Lower lobe of right lung (tissue), 2 donors: ENCODE measurements at regions not wholly inside any gene's neighbourhood (a gene's known extent, or its start where the extent isn't known, plus 50 kb on each side); places are given as distances from the start of the nearest gene placed in this dataset.

Experiments used
- ATAC-seq, 2 donors: fragments of 200-7000 bp; cut with Tn5 transposase; one replicate each; pipeline ENCODE4 v1.9.1; 2020 to 2022; ENCODE audit warnings: mild to moderate bottlenecking in 2 of 2, moderate library complexity in 2 of 2
- DNase-seq: peaks from one replicate; pipeline ENCODE4 v3.0.0-alpha.2; 2020
- H3K27ac ChIP-seq: fragments of 200-600 bp; one replicate; pipeline ENCODE4 v1.8.0; 2022
- H3K27me3 ChIP-seq: fragments of 200-600 bp; one replicate; pipeline ENCODE4 v1.8.0; 2022; ENCODE audit warnings: low read depth
- H3K36me3 ChIP-seq: fragments of 200-600 bp; one replicate; pipeline ENCODE4 v1.8.0; 2022; ENCODE audit warnings: mild to moderate bottlenecking
- H3K4me1 ChIP-seq: fragments of 200-600 bp; one replicate; pipeline ENCODE4 v1.8.0; 2022
- H3K4me3 ChIP-seq: fragments of 200-600 bp; one replicate; pipeline ENCODE4 v1.8.0; 2022; ENCODE audit warnings: mild to moderate bottlenecking
- H3K9me3 ChIP-seq: fragments of 200-600 bp; one replicate; pipeline ENCODE4 v1.8.0; 2022
- intact Hi-C: fragments of 100-400 bp; cut with DNase I; formaldehyde crosslinking; loops from one replicate; pipeline ENCODE4 v1.11.0; 2022
- TF ChIP-seq, protein P1 (sequence below): fragments of 200-600 bp; IDR thresholded peaks from one replicate; pipeline ENCODE4 v1.8.0; 2022; ENCODE audit warnings: antibody characterized with exemption, mild to moderate bottlenecking
- donor health status: DM: no; HTN: yes; CAD: no; lungs with severe emphysema.

DNA sequence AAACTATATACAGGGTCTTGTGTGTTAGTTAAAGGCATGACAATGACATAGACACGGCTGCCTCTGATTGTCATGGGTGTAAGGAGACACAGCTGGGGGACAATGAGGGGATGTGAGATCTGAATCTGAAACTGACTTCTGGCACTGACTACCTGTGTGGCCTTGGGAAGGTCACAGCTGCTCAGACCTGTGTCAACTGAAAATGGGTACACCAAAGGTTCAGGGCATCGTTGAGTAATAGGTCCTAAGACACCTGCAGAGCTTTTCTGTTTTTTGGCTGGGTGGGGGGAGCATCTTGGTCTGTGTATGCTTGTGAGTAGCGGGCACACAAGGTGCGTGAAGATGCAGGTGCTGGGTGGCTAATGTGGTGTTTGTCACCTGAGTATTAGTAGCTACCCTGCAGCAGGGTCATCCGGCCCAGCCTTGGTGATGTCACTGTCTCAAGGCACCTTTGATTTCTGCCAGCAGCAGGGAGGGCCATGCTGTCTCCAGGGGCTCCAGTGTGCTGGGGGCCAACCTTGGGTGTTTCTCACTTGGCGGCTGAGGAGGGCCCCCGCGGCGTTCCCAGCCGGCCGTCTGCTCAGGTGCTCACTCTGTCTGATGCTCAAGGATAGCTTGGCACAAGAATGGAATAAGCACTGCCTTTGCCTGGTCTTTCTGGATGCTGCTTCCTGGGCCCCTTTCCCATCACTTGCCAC, 53.1 kb upstream of the HS6ST1 start:
- Histone ChIP-seq H3K27me3 (no peaks in the 10 kb centered on the region), H3K4me3 (no peak overlapping the region), H3K4me1 (peaks cover 37% of the 10 kb centered on the region), H3K27ac (no peak overlapping the region), H3K36me3 (no peaks in the 10 kb centered on the region), H3K9me3 (no peaks in the 10 kb centered on the region)
- TF ChIP-seq, protein P1, sequence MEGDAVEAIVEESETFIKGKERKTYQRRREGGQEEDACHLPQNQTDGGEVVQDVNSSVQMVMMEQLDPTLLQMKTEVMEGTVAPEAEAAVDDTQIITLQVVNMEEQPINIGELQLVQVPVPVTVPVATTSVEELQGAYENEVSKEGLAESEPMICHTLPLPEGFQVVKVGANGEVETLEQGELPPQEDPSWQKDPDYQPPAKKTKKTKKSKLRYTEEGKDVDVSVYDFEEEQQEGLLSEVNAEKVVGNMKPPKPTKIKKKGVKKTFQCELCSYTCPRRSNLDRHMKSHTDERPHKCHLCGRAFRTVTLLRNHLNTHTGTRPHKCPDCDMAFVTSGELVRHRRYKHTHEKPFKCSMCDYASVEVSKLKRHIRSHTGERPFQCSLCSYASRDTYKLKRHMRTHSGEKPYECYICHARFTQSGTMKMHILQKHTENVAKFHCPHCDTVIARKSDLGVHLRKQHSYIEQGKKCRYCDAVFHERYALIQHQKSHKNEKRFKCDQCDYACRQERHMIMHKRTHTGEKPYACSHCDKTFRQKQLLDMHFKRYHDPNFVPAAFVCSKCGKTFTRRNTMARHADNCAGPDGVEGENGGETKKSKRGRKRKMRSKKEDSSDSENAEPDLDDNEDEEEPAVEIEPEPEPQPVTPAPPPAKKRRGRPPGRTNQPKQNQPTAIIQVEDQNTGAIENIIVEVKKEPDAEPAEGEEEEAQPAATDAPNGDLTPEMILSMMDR, result no peak
- ATAC-seq, result no peak
- DNase-seq, result no peak
- intact Hi-C loops, result no loop called here

DNA sequence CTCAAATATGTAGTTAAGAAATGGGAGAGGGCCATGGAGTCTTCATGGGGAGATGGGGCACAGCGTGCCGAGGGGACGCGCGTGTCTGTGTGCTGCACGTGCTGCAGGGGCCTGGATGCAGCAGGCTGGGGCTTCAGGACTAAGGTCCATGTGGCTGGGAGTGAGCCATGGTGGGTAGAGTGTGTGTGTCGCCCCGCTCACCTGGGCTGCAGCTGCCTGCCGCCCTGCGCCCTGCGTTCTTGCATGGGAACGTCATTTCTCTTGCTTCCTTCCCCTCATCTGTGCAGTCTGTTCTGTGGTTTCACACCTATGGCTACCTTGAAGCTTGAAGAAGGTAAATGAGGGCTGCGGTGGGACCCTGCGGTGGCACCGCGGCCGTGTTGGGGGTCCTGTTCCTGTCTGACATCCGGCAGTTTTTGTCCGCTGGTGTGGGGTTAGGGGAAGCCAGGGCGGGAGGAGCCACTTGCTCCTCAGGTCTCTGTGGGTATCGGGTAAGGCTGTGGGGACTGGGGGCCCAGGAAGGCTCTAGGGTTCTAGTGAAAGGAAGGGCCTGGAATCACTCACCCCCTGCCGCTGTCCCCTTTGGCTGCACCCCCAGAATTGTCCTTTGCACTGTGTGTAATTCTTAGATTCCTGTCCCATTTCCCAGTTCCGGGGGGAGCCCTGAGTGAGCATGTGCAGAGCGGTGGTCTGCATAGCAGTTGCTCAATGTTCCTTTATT, 54.1 kb upstream of the HS6ST1 start:
- Histone ChIP-seq H3K36me3 (no peaks in the 10 kb centered on the region), H3K4me1 (peaks cover 46% of the 10 kb centered on the region), H3K9me3 (no peaks in the 10 kb centered on the region), H3K27me3 (no peaks in the 10 kb centered on the region), H3K27ac (no peak overlapping the region), H3K4me3 (no peak overlapping the region)
- DNase-seq, result no peak
- intact Hi-C loops, result no loop called here
- TF ChIP-seq, protein P1, result no peak
- ATAC-seq, result no peak

DNA sequence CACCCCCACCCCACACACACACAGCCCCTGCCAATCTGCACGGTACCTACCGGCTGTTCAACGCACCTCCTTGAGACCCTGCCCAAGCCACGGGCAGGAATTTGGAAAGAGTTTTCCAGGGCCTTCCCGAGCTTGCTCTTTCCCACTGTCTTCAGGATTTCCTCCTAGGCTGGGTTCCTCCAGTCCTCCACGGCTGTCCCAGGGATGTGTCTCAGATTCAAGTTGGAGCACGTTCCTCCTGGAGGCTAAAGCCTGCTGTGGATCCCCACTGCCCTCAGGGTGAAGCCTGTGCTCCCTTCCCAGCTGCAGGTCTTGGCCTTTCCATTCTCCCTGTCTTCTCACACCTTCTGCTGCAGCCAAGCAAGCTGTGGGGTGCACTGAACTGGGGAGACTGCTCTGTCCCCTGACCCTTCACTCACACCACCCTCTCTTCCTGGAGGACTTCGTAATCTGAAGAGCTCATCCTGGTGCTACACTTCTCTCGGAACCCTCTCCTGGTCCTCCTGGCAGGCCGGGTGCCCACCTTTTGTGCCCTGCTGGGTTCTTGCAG, 54.9 kb upstream of the HS6ST1 start:
- intact Hi-C loops, result no loop called here
- Histone ChIP-seq H3K4me3 (peak overlapping the region; percentile 17), H3K27me3 (no peaks in the 10 kb centered on the region), H3K27ac (peak overlapping the region; percentile 74), H3K4me1 (peaks cover 52% of the 10 kb centered on the region), H3K9me3 (no peaks in the 10 kb centered on the region), H3K36me3 (no peaks in the 10 kb centered on the region)
- DNase-seq (no peak), ATAC-seq (no peak)
- TF ChIP-seq, protein P1, result no peak

DNA sequence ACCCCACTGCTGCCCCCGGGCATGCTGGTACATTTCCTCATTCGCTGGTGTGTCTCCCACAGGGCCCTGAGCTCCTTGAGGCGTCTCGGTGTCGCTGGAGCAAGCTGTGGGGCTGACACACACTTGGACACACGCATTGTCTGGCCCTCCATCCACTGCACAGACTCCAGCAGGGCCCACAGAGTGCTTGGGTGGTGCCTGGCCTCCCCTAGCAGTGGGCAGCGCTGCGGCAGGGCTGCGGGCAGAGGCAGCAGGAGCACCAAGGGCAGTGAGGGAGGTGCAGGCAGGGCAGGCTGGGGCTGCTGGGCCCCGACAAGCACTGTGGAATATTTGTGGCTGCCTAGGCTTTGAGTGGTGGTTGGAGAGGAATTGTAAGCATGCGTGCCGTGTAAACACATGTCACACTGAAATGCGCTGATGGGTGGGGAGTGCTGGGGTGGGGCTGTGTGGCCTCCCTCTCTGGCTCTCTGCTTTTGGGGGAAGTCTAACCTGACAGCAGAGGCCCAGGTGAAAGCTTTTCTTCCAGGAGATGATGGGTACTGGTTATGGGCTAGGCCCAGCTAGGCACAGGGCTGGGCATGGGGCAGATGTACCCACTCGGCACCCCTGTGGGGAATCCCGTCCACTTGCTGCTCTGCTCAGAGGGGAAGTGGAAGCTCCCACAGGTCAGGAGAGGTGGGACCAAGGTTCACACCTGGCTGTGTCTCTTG, 55.5 kb upstream of the HS6ST1 start:
- peak; percentile 67 for DNase-seq
- H3K9me3 ChIP-seq, result no peaks in the 10 kb centered on the region
- peak overlapping the region; percentile 17 for H3K4me3 ChIP-seq
- no peaks in the 10 kb centered on the region for H3K36me3 ChIP-seq
- H3K27ac ChIP-seq, result peak overlapping the region; percentile 74
- intact Hi-C loops, result no loop called here
- H3K4me1 ChIP-seq, result peaks cover 54% of the 10 kb centered on the region
- peak; percentile 85 to 87 for ATAC-seq
- TF ChIP-seq, protein P1, result no peak
- no peaks in the 10 kb centered on the region for H3K27me3 ChIP-seq

GRCh38 chr2:128374711-128375413, 56.2 kb upstream of the HS6ST1 start:
- peaks cover 54% of the 10 kb centered on the region for H3K4me1 ChIP-seq
- H3K27me3 ChIP-seq, result no peaks in the 10 kb centered on the region
- H3K9me3 ChIP-seq, result no peaks in the 10 kb centered on the region
- ATAC-seq (peak in 1 of 2 donors; percentile 24), DNase-seq (peak; percentile 47)
- H3K36me3 ChIP-seq, result no peaks in the 10 kb centered on the region
- TF ChIP-seq, protein P1, result no peak
- peak overlapping the region; percentile 17 for H3K4me3 ChIP-seq
- intact Hi-C loops, result no loop called here
- peak overlapping the region; percentile 74 for H3K27ac ChIP-seq
